T-helper 2 cell treated with Interferon-gamma antibody and Interleukin-4, amounts not matched to agents 100 ng/mL and 5 ng/mL, for 36 hours (primary cell): ENCODE measurements at regions not wholly inside any gene's neighbourhood (a gene's known extent, or its start where the extent isn't known, plus 50 kb on each side); places are given as distances from the start of the nearest gene placed in this dataset.
"Not testable (repeated sequence)": the region's sequence is repeated elsewhere in the genome, so short reads cannot be mapped to it uniquely, and the experiment has no call there.

Experiments
- intact Hi-C: fragments of 100-400 bp; cut with micrococcal nuclease; formaldehyde crosslinking; loops from one replicate; pipeline ENCODE4 v1.15.1; 2023

DNA sequence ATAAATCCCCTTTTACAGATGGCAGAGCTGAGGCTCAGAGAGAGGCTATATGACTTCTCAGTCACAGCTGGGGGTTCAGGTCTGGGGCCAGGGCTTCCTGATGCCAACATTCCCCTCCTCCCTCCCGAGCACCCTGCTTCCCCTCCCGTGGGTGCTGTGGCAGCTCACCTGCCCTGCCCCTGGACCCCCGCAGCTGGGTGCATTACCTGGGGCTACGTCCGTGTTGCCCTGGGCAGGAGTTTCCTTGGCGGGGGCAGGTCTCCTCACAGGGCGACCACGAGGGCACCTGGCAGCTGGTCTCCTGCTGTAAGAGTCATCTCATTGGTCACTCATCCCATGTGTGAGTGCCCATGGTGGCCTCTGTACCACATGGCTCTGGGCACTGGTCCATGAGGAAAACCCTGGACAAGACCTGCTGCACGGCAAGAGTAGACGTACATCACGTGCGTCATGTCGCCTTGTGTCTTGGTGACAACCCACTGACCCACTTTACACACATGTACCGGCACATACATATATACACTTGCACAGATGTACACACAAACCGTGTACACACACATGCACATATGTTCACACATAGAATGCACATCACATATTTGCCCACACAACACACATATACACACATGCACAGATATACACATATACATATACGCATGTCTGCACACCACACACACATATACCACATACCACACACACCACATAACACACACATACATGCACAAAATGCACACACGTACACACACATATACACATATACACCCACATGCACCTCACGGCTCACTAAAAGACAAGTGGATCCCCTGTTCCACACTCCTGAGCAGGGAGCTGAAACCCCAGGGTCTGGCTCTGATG, 134.0 kb downstream of the FOXL1 start:
- intact Hi-C loops, result no loop called here

DNA sequence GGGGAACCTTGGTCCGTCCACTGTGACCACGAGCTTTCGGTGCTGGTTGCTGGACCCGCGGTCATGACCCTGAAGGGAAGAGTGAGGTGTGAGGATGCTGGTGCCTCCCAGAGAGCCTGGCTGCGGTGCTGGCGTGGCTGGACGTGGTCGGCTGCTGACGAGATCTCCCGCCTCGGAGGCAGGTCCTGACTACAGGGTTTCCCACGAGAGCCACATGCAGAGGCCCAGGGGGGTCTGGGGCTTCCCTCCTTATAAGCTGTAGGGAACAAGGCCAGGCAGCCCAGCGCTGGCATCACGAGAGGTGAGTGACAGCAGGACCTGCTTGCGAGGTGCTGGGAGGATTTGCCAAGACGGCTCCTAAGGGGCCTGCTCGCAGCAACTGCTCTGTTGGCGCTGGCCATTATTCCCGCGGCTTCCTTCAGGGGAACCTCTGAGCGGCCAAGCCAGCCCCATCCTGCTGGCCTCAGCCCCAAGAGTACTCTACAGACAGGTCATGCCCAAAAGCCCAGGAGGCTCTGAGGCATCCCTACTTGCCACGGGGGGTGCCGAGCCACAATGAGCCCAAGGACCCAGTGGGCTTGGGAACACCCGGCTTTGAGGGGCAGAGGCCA, 134.8 kb downstream of the FOXL1 start:
- intact Hi-C loops, result no loop called here

GRCh38 chr16:86714166-86714565, 135.8 kb downstream of the FOXL1 start:
- intact Hi-C loops, result no loop called here

- intact Hi-C loops, result no loop called here
Measured at GRCh38 chr16:86716649-86717048, 138.3 kb downstream of the FOXL1 start.

DNA sequence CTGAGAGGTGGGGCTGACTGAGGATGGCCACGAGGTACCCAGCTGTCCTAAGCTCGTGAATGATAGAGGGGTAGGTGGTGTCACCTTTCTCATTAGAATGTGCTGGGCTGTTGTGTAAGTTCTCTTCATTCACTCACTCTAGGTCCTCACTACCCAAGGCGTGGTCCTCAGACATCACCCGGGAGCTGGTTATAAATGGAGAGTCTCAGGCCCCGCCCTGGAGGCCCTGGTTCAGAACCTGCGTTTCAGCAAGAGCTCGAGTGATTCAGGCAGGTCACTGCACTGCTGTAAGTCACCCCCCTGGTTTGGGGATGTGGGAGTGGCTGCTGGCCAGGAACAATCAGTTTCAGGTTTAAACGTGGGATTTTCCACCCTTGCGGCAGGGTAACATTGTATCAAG, 139.8 kb downstream of the FOXL1 start:
- intact Hi-C loops, result no loop called here

DNA sequence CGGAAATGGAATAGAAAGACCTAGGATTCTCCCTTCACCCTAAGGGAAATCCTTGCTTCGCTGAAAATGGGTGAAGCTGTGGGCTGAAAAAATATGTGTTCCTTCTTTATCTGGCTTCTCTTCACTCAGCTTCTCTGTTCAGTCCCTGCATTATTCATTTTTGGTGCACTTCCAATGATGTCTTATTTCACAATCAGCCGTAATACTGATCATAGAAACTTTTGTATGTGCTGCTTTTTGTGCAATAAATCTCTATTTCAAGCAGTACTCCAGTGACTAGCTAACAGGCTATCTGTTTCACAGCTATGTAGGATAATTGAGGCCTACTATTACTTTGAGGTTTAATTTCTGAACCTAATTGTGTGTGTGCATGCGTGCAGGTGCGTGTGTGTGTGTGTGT, 144.6 kb downstream of the FOXL1 start:
- intact Hi-C loops, result no loop called here

DNA sequence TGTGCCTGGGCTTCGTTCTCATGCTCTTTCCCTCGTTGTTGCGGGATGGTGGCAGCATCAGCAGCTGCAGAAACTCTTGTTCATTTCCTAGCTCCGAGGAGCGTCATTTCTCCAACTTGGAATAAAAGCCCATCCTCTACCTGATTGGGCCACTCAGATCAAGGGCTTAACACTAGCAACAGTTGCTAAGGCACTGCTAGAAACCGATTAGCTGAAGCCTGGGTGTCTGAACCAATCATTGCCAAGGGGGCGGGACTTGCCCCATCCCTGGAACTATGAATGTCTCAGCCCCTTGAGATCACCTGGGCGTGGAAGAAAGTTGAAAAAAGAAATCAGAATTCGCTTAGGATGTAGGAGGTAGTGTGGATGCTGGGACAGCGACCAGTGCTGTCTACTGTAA, 145.3 kb downstream of the FOXL1 start:
- intact Hi-C loops, result no loop called here

GRCh38 chr16:86725401-86725800, 147.1 kb downstream of the FOXL1 start:
- intact Hi-C loops, result no loop called here

GRCh38 chr16:86726340-86726739, 148.0 kb downstream of the FOXL1 start:
- intact Hi-C loops, result no loop called here

DNA sequence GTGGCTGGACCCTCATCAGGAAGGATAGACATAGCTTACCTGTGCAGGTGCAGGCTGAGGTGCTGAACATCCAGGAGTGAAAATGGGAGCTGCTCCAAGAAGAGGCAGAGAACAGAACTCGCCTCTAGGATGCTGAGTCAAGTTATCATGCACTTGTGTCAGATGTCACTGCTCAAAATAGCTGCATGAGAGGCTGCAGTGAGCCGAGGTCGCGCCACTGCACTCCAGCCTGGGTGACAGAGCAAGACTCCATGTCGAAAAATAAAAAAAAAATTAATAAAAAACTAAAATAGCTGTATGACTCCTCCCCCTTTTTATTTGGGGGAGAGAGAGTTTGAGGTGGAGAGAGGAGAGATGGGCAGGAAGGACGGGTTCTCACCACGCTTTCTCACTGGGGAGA, 148.8 kb downstream of the FOXL1 start:
- intact Hi-C loops, result no loop called here

- intact Hi-C loops, result no loop called here
Measured at GRCh38 chr16:86727632-86728031, 149.3 kb downstream of the FOXL1 start.

DNA sequence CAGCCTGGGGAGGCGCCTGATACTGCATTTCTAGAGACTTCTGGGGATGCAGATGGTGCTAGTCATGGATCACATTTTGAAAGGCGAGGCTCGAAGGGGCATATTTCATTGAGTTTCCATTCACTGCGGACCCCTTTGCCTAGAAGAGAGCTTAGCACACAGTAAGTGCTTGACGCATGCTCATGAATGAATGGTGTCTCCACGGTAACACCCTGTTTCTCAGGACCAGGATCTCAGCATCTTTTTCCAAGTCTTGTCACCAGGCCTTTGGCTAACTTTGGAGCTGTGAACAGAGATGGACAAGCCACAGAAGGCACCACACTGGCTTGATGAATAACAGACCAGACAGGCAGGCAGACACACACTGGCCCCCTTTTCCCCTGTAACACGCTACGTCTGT, 151.3 kb downstream of the FOXL1 start:
- intact Hi-C loops, result no loop called here

- intact Hi-C loops, result no loop called here
Measured at GRCh38 chr16:86730086-86730485, 151.7 kb downstream of the FOXL1 start.

DNA sequence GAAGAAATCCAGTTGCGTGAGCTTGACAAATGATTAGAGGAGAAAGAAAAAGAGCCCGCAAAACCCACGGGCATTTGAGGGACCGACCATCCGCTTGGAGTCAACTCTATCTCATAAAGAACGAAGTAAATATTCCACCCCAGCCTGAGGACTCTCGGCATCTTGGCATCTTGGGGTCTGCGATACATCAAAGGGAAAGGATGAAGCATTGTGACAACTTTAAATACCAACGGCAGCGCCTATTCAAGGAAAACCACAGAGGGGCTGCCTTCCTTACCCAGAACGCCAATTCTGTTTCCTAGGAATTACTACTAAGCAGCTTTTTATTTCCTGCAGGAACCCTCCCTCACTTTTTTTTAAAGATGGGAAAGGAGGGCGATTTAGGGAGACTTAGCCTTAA, 152.2 kb downstream of the FOXL1 start:
- intact Hi-C loops, result no loop called here

- intact Hi-C loops, result no loop called here
Measured at GRCh38 chr16:86732621-86733295, 154.4 kb downstream of the FOXL1 start.

- intact Hi-C loops, result no loop called here
Measured at GRCh38 chr16:86733546-86734254, 155.4 kb downstream of the FOXL1 start.

GRCh38 chr16:86734543-86735460, 156.5 kb downstream of the FOXL1 start:
- intact Hi-C loops, result no loop called here

DNA sequence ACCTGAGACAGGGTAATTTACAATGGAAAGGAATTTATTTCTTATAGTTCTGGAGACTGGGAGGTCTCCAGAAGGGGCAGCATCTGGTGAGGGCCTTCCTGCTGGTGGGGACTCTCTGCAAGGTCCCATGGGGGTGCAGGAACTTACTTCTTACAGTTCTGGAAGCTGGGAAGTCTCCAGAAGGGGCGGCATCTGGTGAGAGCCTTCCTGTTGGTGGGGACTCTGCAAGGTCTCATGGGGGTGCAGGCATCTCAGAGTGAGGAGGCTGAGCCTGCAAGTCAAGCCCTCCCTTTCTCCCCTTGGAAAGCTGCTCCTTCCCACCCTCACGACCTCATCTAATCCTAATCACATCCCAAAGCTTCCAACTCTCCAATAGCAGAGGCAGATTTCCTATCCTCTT, 157.4 kb downstream of the FOXL1 start:
- intact Hi-C loops, result no loop called here

DNA sequence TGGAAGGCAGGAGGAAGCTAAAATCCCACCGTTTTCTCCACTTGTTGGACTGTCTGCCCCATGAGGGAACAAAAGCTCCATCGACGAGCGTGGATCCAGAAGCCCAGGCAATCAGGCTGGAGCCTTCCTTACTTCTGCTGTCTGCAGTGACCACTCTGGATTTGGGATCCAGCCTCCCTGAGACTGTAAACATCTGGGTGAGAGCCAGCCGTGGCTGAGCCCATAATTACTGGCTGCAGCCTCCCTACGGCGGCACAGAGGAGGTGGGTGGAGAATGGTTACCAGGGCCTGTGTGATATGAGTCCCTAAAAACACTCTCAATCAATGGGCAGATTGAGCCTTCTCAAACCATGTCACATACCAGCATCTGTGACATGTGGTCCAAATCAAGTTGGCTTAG, 158.2 kb downstream of the FOXL1 start:
- intact Hi-C loops, result no loop called here

DNA sequence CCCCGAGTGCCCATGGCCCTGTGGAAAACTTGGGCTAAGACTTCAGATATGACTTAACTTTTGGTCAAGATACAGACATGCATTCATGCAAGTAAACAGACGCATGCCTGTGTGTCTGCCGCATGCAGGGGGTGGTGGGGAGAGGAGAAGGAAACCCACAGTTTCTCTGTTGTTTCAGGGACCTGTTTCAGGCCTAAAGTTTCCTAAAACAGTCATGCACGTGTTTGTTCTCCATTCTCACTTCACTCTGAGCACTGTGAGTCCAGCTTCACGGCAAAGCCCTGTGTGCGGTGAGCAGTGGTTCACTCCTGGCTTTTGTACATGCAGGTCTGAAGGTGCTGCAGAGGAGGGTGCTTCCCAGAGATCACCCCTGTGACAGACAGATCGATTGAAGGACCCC, 158.7 kb downstream of the FOXL1 start:
- intact Hi-C loops, result no loop called here

- intact Hi-C loops, result not testable (repeated sequence)
Measured at GRCh38 chr16:86738322-86738721, 160.0 kb downstream of the FOXL1 start.
